Tibial nerve (tissue), 4 donors: ENCODE measurements at regions not wholly inside any gene's neighbourhood (a gene's known extent, or its start where the extent isn't known, plus 50 kb on each side); places are given as distances from the start of the nearest gene placed in this dataset.

ENCODE experiments used
- DNase-seq, 2 donors: peaks; one replicate each; pipeline ENCODE4 v3.0.0-alpha.2; 2019; ENCODE audit warnings: low spot score in 2 of 2
- H3K27ac ChIP-seq, 4 donors: fragments of 200-600 bp; sonication (generic) in 3 of 4; one replicate each; pipeline ENCODE4 v1.5.1; 2017 to 2019; ENCODE audit warnings: mild to moderate bottlenecking in 1 of 4
- H3K27me3 ChIP-seq, 2 donors: fragments of 200-600 bp; sonication (generic) in 1 of 2; one replicate each; pipeline versions ENCODE4 v1.5.1 to v1.6.0; 2017 to 2019
- H3K36me3 ChIP-seq, 3 donors: fragments of 200-600 bp; sonication (generic); one replicate each; pipeline ENCODE4 v1.5.1; 2018 to 2019
- H3K4me1 ChIP-seq, 4 donors: fragments of 200-600 bp; sonication (generic) in 3 of 4; one replicate each; pipeline ENCODE4 v1.5.1; 2017 to 2019
- H3K4me3 ChIP-seq, 4 donors: fragments of 200-600 bp; sonication (generic) in 3 of 4; one replicate each; pipeline ENCODE4 v1.5.1; 2017 to 2019; ENCODE audit warnings: mild to moderate bottlenecking in 1 of 4, moderate library complexity in 1 of 4
- H3K9me3 ChIP-seq, 4 donors: fragments of 200-600 bp; sonication (generic) in 3 of 4; one replicate each; pipeline ENCODE4 v1.5.1; 2017 to 2019
- CTCF ChIP-seq, 5 experiments: fragments of 200-600 bp in 3 of 5; fragments of 450-650 bp in 2 of 5; sonication (generic) in 3 of 5; IDR thresholded peaks; one replicate each; pipeline ENCODE4 v1.5.1; 2016 to 2019; ENCODE audit warnings: antibody characterized with exemption in 5 of 5, mild to moderate bottlenecking in 3 of 5, moderate library complexity in 2 of 5
- EP300 ChIP-seq, 2 donors: sonication (generic); formaldehyde crosslinking; IDR thresholded peaks; one replicate each; pipeline ENCODE4 v1.6.1; 2017; ENCODE audit warnings: antibody characterized with exemption in 2 of 2, mild to moderate bottlenecking in 1 of 2
- POLR2A ChIP-seq, 2 donors: fragments of 450-650 bp; IDR thresholded peaks; one replicate each; pipeline ENCODE4 v1.6.1; 2017; ENCODE audit warnings: antibody characterized with exemption in 2 of 2, mild to moderate bottlenecking in 2 of 2, moderate library complexity in 2 of 2
- WGBS, 2 donors: methylation state at CpG; one replicate each; pipeline ENCODE4 v1.1.5; 2018; 5-methylcytosine and 5-hydroxymethylcytosine counted together

GRCh38 chr5:4674166-4674565 lies 466.0 kb upstream of the ADAMTS16 start:
- Histone ChIP-seq H3K9me3 (no peaks in the 10 kb centered on the region), H3K4me1 (no peaks in the 10 kb centered on the region), H3K4me3 (no peak overlapping the region), H3K27ac (no peak overlapping the region), H3K27me3 (no peaks in the 10 kb centered on the region), H3K36me3 (no peaks in the 10 kb centered on the region)
- TF ChIP-seq EP300 (IDR thresholded peaks at IDR 0.05) (no peak), CTCF (IDR thresholded peaks at IDR 0.05) (no peak), POLR2A (IDR thresholded peaks at IDR 0.05) (no peak)
- 28 to 88% methylated on average over 1 of the region's 1 CpG for WGBS, 2 donors
- DNase-seq, result no peak

- 33 to 35% methylated on average over 4 of the region's 4 CpGs for WGBS, 2 donors
- peaks cover 0 to 5% (median 0%) of the 10 kb centered on the region in 4 donors for H3K9me3 ChIP-seq
- H3K4me1 ChIP-seq, result no peaks in the 10 kb centered on the region
- H3K36me3 ChIP-seq, result no peaks in the 10 kb centered on the region
- H3K27me3 ChIP-seq, result no peaks in the 10 kb centered on the region
- TF ChIP-seq CTCF (IDR thresholded peaks at IDR 0.05) (no peak), EP300 (IDR thresholded peaks at IDR 0.05) (no peak), POLR2A (IDR thresholded peaks at IDR 0.05) (no peak)
- H3K27ac ChIP-seq, result no peak overlapping the region
- DNase-seq, result no peak
- no peak overlapping the region for H3K4me3 ChIP-seq
These were observed 463.2 kb upstream of the ADAMTS16 start for GRCh38 chr5:4676934-4677333.

- H3K4me3 ChIP-seq, result no peak overlapping the region
- H3K27me3 ChIP-seq, result no peaks in the 10 kb centered on the region
- no peak for TF ChIP-seq EP300 (IDR thresholded peaks at IDR 0.05)
- no peak for TF ChIP-seq POLR2A (IDR thresholded peaks at IDR 0.05)
- TF ChIP-seq CTCF (IDR thresholded peaks at IDR 0.05), result no peak
These were observed 455.2 kb upstream of the ADAMTS16 start for GRCh38 chr5:4684946-4685345.

GRCh38 chr5:4698596-4698995 lies 441.5 kb upstream of the ADAMTS16 start:
- TF ChIP-seq CTCF (IDR thresholded peaks at IDR 0.05), result no peak
- no peak for TF ChIP-seq EP300 (IDR thresholded peaks at IDR 0.05)
- no peak for TF ChIP-seq POLR2A (IDR thresholded peaks at IDR 0.05)
- Histone ChIP-seq H3K4me3 (no peak overlapping the region), H3K36me3 (no peaks in the 10 kb centered on the region), H3K27me3 (no peaks in the 10 kb centered on the region), H3K9me3 (no peaks in the 10 kb centered on the region), H3K27ac (no peak overlapping the region), H3K4me1 (peaks cover 0 to 15% (median 0%) of the 10 kb centered on the region in 4 donors)
- DNase-seq, result no peak
- 92 to 93% methylated on average over 6 of the region's 6 CpGs for WGBS, 2 donors

More at GRCh38 chr5:4684946-4685345, 455.2 kb upstream of the ADAMTS16 start:
- no peak for DNase-seq
- Histone ChIP-seq H3K36me3 (no peaks in the 10 kb centered on the region), H3K9me3 (peaks cover 0 to 18% (median 0%) of the 10 kb centered on the region in 4 donors), H3K4me1 (no peaks in the 10 kb centered on the region), H3K27ac (no peak overlapping the region)

- no peak for TF ChIP-seq CTCF (IDR thresholded peaks at IDR 0.05)
- no peak for TF ChIP-seq POLR2A (IDR thresholded peaks at IDR 0.05)
- H3K4me3 ChIP-seq, result no peak overlapping the region
- DNase-seq, result no peak
- no peaks in the 10 kb centered on the region for H3K36me3 ChIP-seq
- peaks cover 0 to 15% (median 0%) of the 10 kb centered on the region in 4 donors for H3K4me1 ChIP-seq
- H3K27me3 ChIP-seq, result no peaks in the 10 kb centered on the region
- no peak overlapping the region for H3K27ac ChIP-seq
- 60 to 70% methylated on average over 6 of the region's 6 CpGs for WGBS, 2 donors
- H3K9me3 ChIP-seq, result no peaks in the 10 kb centered on the region
These were observed 440.5 kb upstream of the ADAMTS16 start for GRCh38 chr5:4699592-4699991.
